ENCODE measurements at regions not wholly inside any gene's neighbourhood (a gene's known extent, or its start where the extent isn't known, plus 50 kb on each side); places are given as distances from the start of the nearest gene placed in this dataset.

- DNase-seq: peak; percentile 80
Measured at GRCh38 chr6:14066782-14067406, 50.7 kb upstream of the CD83 start.

GRCh38 chr6:14067656-14068055 lies 49.9 kb upstream of the CD83 start:
- DNase-seq: no peak
